GM20000 (cell line): ENCODE measurements at regions not wholly inside any gene's neighbourhood (a gene's known extent, or its start where the extent isn't known, plus 50 kb on each side); places are given as distances from the start of the nearest gene placed in this dataset.

Experiments
- DNase-seq: peaks from one replicate; pipeline ENCODE4 v3.0.0; 2012; ENCODE audit warnings: low spot score
- CTCF ChIP-seq: IDR thresholded peaks from 2 replicates; pipeline ENCODE4 v1.5.1; 2012; ENCODE audit warnings: mild to moderate bottlenecking, control low read depth; ENCODE audit errors: extremely low read depth, missing control alignments

- no peak for TF ChIP-seq CTCF
- no peak for DNase-seq
These were observed 856.3 kb upstream of the B3GALT2 start for GRCh38 chr1:194042736-194043135.

GRCh38 chr1:194040496-194040895, 854.1 kb upstream of the B3GALT2 start:
- no peak for DNase-seq
- no peak for TF ChIP-seq CTCF

- DNase-seq = no peak
- no peak for TF ChIP-seq CTCF
These were observed 853.2 kb upstream of the B3GALT2 start for GRCh38 chr1:194039578-194039977.

- no peak for DNase-seq
- no peak for TF ChIP-seq CTCF
These were observed 847.2 kb upstream of the B3GALT2 start for GRCh38 chr1:194033646-194034045.

- no peak for DNase-seq
- TF ChIP-seq CTCF = no peak
These were observed 841.6 kb upstream of the B3GALT2 start for GRCh38 chr1:194028002-194028401.

- DNase-seq = no peak
- no peak for TF ChIP-seq CTCF
These were observed 840.0 kb upstream of the B3GALT2 start for GRCh38 chr1:194026422-194026821.

- DNase-seq = no peak
These were observed 838.2 kb upstream of the B3GALT2 start for GRCh38 chr1:194024659-194025058.

More at GRCh38 chr1:194024659-194025058, 838.2 kb upstream of the B3GALT2 start:
- no peak for TF ChIP-seq CTCF
